ENCODE measurements at regions not wholly inside any gene's neighbourhood (a gene's known extent, or its start where the extent isn't known, plus 50 kb on each side); places are given as distances from the start of the nearest gene placed in this dataset.

- Mint-ChIP-seq H3K27ac (no peak overlapping the region), H3K27me3 (no peaks in the 10 kb centered on the region)
Measured at GRCh38 chr18:29063346-29063745, 886.4 kb upstream of the CDH2 start.

GRCh38 chr18:29062921-29063320 lies 886.0 kb upstream of the CDH2 start:
- no peaks in the 10 kb centered on the region for H3K36me3 ChIP-seq (ENCODE audit: insufficient read depth, low read length)
- POLR2A ChIA-PET, result no interaction called here
- H3K9me3 ChIP-seq (ENCODE audit: low read length), result no peaks in the 10 kb centered on the region
- CTCF ChIA-PET, result no interaction called here
- no peak overlapping the region for H3K27ac Mint-ChIP-seq
- no peak overlapping the region for H3K4me3 Mint-ChIP-seq
- H3K27ac ChIP-seq (ENCODE audit: low read depth, low read length), result no peak overlapping the region
- peaks cover 3 to 36% (median 15%) of the 10 kb centered on the region in 5 donors for H3K9me3 Mint-ChIP-seq
- H3K36me3 Mint-ChIP-seq, result peaks cover 0 to 3% (median 0%) of the 10 kb centered on the region in 3 donors
- H3K4me3 ChIP-seq (ENCODE audit: low read length), result no peak overlapping the region
- H3K27me3 Mint-ChIP-seq, result no peaks in the 10 kb centered on the region
- DNase-seq, result no peak
- no peaks in the 10 kb centered on the region for H3K4me1 Mint-ChIP-seq
- no peaks in the 10 kb centered on the region for H3K27me3 ChIP-seq (ENCODE audit: insufficient read depth, low read length, poor library complexity, severe bottlenecking)
- no peaks in the 10 kb centered on the region for H3K4me1 ChIP-seq (ENCODE audit: insufficient read depth, low read length)

More at GRCh38 chr18:29063346-29063745, 886.4 kb upstream of the CDH2 start:
- CTCF ChIA-PET, result no interaction called here
- no peak overlapping the region for H3K4me3 Mint-ChIP-seq
- H3K9me3 ChIP-seq (ENCODE audit: low read length), result no peaks in the 10 kb centered on the region
- no peaks in the 10 kb centered on the region for H3K4me1 ChIP-seq (ENCODE audit: insufficient read depth, low read length)
- peaks cover 0 to 3% (median 0%) of the 10 kb centered on the region in 3 donors for H3K36me3 Mint-ChIP-seq
- no peaks in the 10 kb centered on the region for H3K36me3 ChIP-seq (ENCODE audit: insufficient read depth, low read length)
- no peaks in the 10 kb centered on the region for H3K27me3 ChIP-seq (ENCODE audit: insufficient read depth, low read length, poor library complexity, severe bottlenecking)
- DNase-seq, result no peak
- H3K27ac ChIP-seq (ENCODE audit: low read depth, low read length), result no peak overlapping the region
- H3K9me3 Mint-ChIP-seq, result peaks cover 3 to 35% (median 15%) of the 10 kb centered on the region in 5 donors
- POLR2A ChIA-PET, result no interaction called here
- H3K4me3 ChIP-seq (ENCODE audit: low read length), result no peak overlapping the region
- H3K4me1 Mint-ChIP-seq, result no peaks in the 10 kb centered on the region

DNA sequence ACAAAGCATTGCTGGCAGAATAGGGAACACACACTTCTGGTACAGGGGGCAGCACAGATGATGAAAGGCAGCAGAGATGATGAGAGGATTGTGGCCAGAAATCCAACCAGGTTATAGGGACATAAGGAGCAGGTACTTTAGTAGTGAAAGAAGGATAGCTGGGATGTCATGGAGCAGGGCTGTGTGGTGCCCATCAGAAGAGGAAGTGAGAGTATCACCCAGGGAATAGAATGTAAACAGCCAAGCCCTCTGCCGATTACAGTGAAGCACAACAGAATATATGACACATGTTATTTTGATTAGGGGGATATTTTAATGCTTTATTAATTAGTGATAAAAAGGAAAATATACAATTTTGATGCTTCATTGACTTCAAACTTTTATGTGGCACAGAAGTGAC lies 883.4 kb upstream of the CDH2 start:
- Mint-ChIP-seq H3K27me3 (no peaks in the 10 kb centered on the region), H3K4me1 (no peaks in the 10 kb centered on the region), H3K36me3 (peaks cover 0 to 3% (median 0%) of the 10 kb centered on the region in 3 donors), H3K4me3 (no peak overlapping the region), H3K27ac (no peak overlapping the region), H3K9me3 (peaks cover 0 to 35% (median 15%) of the 10 kb centered on the region in 5 donors)
- H3K27me3 ChIP-seq (ENCODE audit: insufficient read depth, low read length, poor library complexity, severe bottlenecking), result no peaks in the 10 kb centered on the region
- H3K4me1 ChIP-seq (ENCODE audit: insufficient read depth, low read length), result no peaks in the 10 kb centered on the region
- no peaks in the 10 kb centered on the region for H3K9me3 ChIP-seq (ENCODE audit: low read length)
- H3K4me3 ChIP-seq (ENCODE audit: low read length), result no peak overlapping the region
- ChIA-PET CTCF (no interaction called here), POLR2A (no interaction called here)
- DNase-seq, result no peak
- no peaks in the 10 kb centered on the region for H3K36me3 ChIP-seq (ENCODE audit: insufficient read depth, low read length)
- H3K27ac ChIP-seq (ENCODE audit: low read depth, low read length), result no peak overlapping the region

- Histone ChIP-seq H3K4me1 (ENCODE audit: insufficient read depth, low read length) (no peaks in the 10 kb centered on the region), H3K4me3 (ENCODE audit: low read length) (no peak overlapping the region), H3K27me3 (ENCODE audit: insufficient read depth, low read length, poor library complexity, severe bottlenecking) (no peaks in the 10 kb centered on the region), H3K9me3 (ENCODE audit: low read length) (no peaks in the 10 kb centered on the region), H3K27ac (ENCODE audit: low read depth, low read length) (no peak overlapping the region), H3K36me3 (ENCODE audit: insufficient read depth, low read length) (no peaks in the 10 kb centered on the region)
- Mint-ChIP-seq H3K36me3 (peaks cover 0 to 3% (median 0%) of the 10 kb centered on the region in 3 donors), H3K4me3 (no peak overlapping the region), H3K27me3 (no peaks in the 10 kb centered on the region), H3K9me3 (peaks cover 0 to 23% (median 17%) of the 10 kb centered on the region in 5 donors), H3K4me1 (no peaks in the 10 kb centered on the region), H3K27ac (no peak overlapping the region)
- CTCF ChIA-PET, result no interaction called here
- POLR2A ChIA-PET, result no interaction called here
- DNase-seq, result no peak
Measured at GRCh38 chr18:29057703-29058102, 880.8 kb upstream of the CDH2 start.

- CTCF ChIA-PET, result no interaction called here
- H3K4me3 ChIP-seq (ENCODE audit: low read length), result no peak overlapping the region
- Mint-ChIP-seq H3K4me1 (no peaks in the 10 kb centered on the region), H3K27ac (no peak overlapping the region), H3K27me3 (no peaks in the 10 kb centered on the region), H3K4me3 (no peak overlapping the region), H3K36me3 (peaks cover 0 to 3% (median 0%) of the 10 kb centered on the region in 3 donors), H3K9me3 (peaks cover 6 to 23% (median 16%) of the 10 kb centered on the region in 5 donors)
- no peaks in the 10 kb centered on the region for H3K4me1 ChIP-seq (ENCODE audit: insufficient read depth, low read length)
- H3K36me3 ChIP-seq (ENCODE audit: insufficient read depth, low read length), result no peaks in the 10 kb centered on the region
- POLR2A ChIA-PET, result no interaction called here
- no peak overlapping the region for H3K27ac ChIP-seq (ENCODE audit: low read depth, low read length)
- no peaks in the 10 kb centered on the region for H3K9me3 ChIP-seq (ENCODE audit: low read length)
- no peaks in the 10 kb centered on the region for H3K27me3 ChIP-seq (ENCODE audit: insufficient read depth, low read length, poor library complexity, severe bottlenecking)
- no peak for DNase-seq
Measured at GRCh38 chr18:29056800-29057199, 879.9 kb upstream of the CDH2 start.

- H3K27ac ChIP-seq (ENCODE audit: low read depth, low read length), result no peak overlapping the region
- no peaks in the 10 kb centered on the region for H3K27me3 Mint-ChIP-seq
- H3K36me3 Mint-ChIP-seq, result no peaks in the 10 kb centered on the region
- no peak overlapping the region for H3K27ac Mint-ChIP-seq
- no peak overlapping the region for H3K4me3 ChIP-seq (ENCODE audit: low read length)
- H3K4me1 Mint-ChIP-seq, result no peaks in the 10 kb centered on the region
- DNase-seq, result no peak
- no peaks in the 10 kb centered on the region for H3K27me3 ChIP-seq (ENCODE audit: insufficient read depth, low read length, poor library complexity, severe bottlenecking)
- peaks cover 3 to 32% (median 7%) of the 10 kb centered on the region in 5 donors for H3K9me3 Mint-ChIP-seq
- no peaks in the 10 kb centered on the region for H3K36me3 ChIP-seq (ENCODE audit: insufficient read depth, low read length)
- ChIA-PET CTCF (no interaction called here), POLR2A (no interaction called here)
- H3K4me1 ChIP-seq (ENCODE audit: insufficient read depth, low read length), result no peaks in the 10 kb centered on the region
- H3K9me3 ChIP-seq (ENCODE audit: low read length), result no peaks in the 10 kb centered on the region
- no peak overlapping the region for H3K4me3 Mint-ChIP-seq
Measured at GRCh38 chr18:29041976-29042375, 865.0 kb upstream of the CDH2 start.

GRCh38 chr18:29034113-29034856 lies 857.4 kb upstream of the CDH2 start:
- Mint-ChIP-seq H3K4me3 (no peak overlapping the region), H3K27ac (no peak overlapping the region), H3K9me3 (peaks cover 0 to 24% (median 2%) of the 10 kb centered on the region in 5 donors), H3K36me3 (no peaks in the 10 kb centered on the region), H3K4me1 (no peaks in the 10 kb centered on the region), H3K27me3 (no peaks in the 10 kb centered on the region)
- Histone ChIP-seq H3K4me3 (ENCODE audit: low read length) (no peak overlapping the region), H3K9me3 (ENCODE audit: low read length) (no peaks in the 10 kb centered on the region), H3K4me1 (ENCODE audit: insufficient read depth, low read length) (no peaks in the 10 kb centered on the region), H3K27me3 (ENCODE audit: insufficient read depth, low read length, poor library complexity, severe bottlenecking) (no peaks in the 10 kb centered on the region), H3K36me3 (ENCODE audit: insufficient read depth, low read length) (no peaks in the 10 kb centered on the region), H3K27ac (ENCODE audit: low read depth, low read length) (no peak overlapping the region)
- CTCF ChIA-PET, result no interaction called here
- POLR2A ChIA-PET, result no interaction called here
- no peak for DNase-seq

DNA sequence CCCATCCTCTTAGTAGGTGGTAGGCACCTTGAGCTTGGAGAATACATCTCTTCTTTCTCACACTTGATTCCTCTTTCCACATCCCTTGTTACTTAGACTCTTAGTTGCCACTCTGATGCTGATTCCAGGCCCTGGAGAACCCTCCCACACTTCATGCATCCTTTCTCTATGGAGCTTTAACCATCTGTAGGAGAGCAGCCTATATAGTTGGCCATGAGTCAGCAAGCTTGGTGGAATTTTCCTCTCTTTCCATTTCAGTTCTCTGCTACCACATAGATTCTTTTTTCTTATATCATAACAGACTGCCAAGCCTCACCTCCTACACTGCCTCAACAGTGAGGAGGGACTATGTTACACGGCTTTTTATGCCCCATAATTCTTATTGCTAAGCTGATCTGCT lies 851.6 kb upstream of the CDH2 start:
- no peak overlapping the region for H3K27ac Mint-ChIP-seq
- Histone ChIP-seq H3K4me3 (ENCODE audit: low read length) (no peak overlapping the region), H3K36me3 (ENCODE audit: insufficient read depth, low read length) (no peaks in the 10 kb centered on the region), H3K27ac (ENCODE audit: low read depth, low read length) (no peak overlapping the region), H3K27me3 (ENCODE audit: insufficient read depth, low read length, poor library complexity, severe bottlenecking) (no peaks in the 10 kb centered on the region), H3K4me1 (ENCODE audit: insufficient read depth, low read length) (no peaks in the 10 kb centered on the region), H3K9me3 (ENCODE audit: low read length) (no peaks in the 10 kb centered on the region)
- POLR2A ChIA-PET, result no interaction called here
- no peaks in the 10 kb centered on the region for H3K36me3 Mint-ChIP-seq
- no peaks in the 10 kb centered on the region for H3K27me3 Mint-ChIP-seq
- H3K4me1 Mint-ChIP-seq, result no peaks in the 10 kb centered on the region
- CTCF ChIA-PET, result no interaction called here
- H3K9me3 Mint-ChIP-seq, result peaks cover 0 to 22% (median 2%) of the 10 kb centered on the region in 5 donors
- H3K4me3 Mint-ChIP-seq, result no peak overlapping the region
- no peak for DNase-seq

Data from CD8-positive, alpha-beta memory T cell (primary cell).